ENCODE measurements at regions not wholly inside any gene's neighbourhood (a gene's known extent, or its start where the extent isn't known, plus 50 kb on each side); places are given as distances from the start of the nearest gene placed in this dataset.

GRCh38 chr2:193154076-193154475, 959.3 kb upstream of the TMEFF2 start:
- Histone ChIP-seq H3K9me3 (ENCODE audit: control insufficient read depth in 1 of 2, insufficient read depth in 1 of 2, low read depth in 1 of 2, low read length in 2 of 2) (no peaks in the 10 kb centered on the region), H4K20me1 (ENCODE audit: insufficient read depth) (no peaks in the 10 kb centered on the region), H3K4me1 (ENCODE audit: control insufficient read depth in 1 of 2, insufficient read depth in 2 of 2, low read length in 2 of 2) (no peaks in the 10 kb centered on the region), H3K36me3 (ENCODE audit: control insufficient read depth in 1 of 2, insufficient read depth in 2 of 2, low read length in 2 of 2) (no peaks in the 10 kb centered on the region), H3K4me2 (ENCODE audit: low read length) (no peak overlapping the region), H3K27ac (ENCODE audit: low read depth, low read length) (no peak overlapping the region), H3K9ac (ENCODE audit: low read length) (no peak overlapping the region), H2AFZ (ENCODE audit: low read depth, low read length, poor library complexity, severe bottlenecking) (no peak overlapping the region), H3K79me2 (ENCODE audit: insufficient read depth, low read length) (no peaks in the 10 kb centered on the region), H3K4me3 (replicated peaks in 1 of 2; ENCODE audit: low read depth in 1 of 2, low read length in 2 of 2) (no peak overlapping the region), H3K27me3 (ENCODE audit: insufficient read depth, low read length) (no peaks in the 10 kb centered on the region), H3K9me2 (ENCODE audit: insufficient read depth) (no peaks in the 10 kb centered on the region)
- POLR2A ChIA-PET = no interaction called here
- ATAC-seq (no peak), DNase-seq (ENCODE audit: low read depth, low spot score) (no peak)
- no TSS peak for BruUV-seq (replicated peaks)
- intact Hi-C loops (cut with micrococcal nuclease) = no loop called here
- RAD21 ChIA-PET (ENCODE audit: low non-redundant PET in 1 of 2, low total read pairs in 2 of 2, uncharacterized antibody in 2 of 2, unreplicated experiment in 2 of 2) = no interaction called here
- CTCF ChIA-PET = no interaction called here
- TF ChIP-seq ELF1 (IDR thresholded peaks at IDR 0.05; ENCODE audit: borderline replicate concordance, low read depth) = no peak
- TF ChIP-seq MAX (IDR thresholded peaks at IDR 0.05) = no peak
- TF ChIP-seq SRF (IDR thresholded peaks at IDR 0.05; ENCODE audit: low read depth) = no peak
- TF ChIP-seq RAD21 (IDR thresholded peaks at IDR 0.05; ENCODE audit: low read depth) = no peak
- TF ChIP-seq REST (IDR thresholded peaks at IDR 0.05; ENCODE audit: low read depth) = no peak
- TF ChIP-seq YY1 (IDR thresholded peaks at IDR 0.05; ENCODE audit: extremely low read depth, insufficient replicate concordance, low read depth, low read length) = no peak
- no peak for TF ChIP-seq EZH2phosphoT487 (IDR thresholded peaks at IDR 0.05; ENCODE audit: borderline replicate concordance)
- TF ChIP-seq JUND (IDR thresholded peaks at IDR 0.05) = no peak
- TF ChIP-seq EZH2 (IDR thresholded peaks at IDR 0.05) = no peak
- no peak for TF ChIP-seq ZFX (IDR thresholded peaks at IDR 0.05)
- TF ChIP-seq POLR2AphosphoS5 (IDR thresholded peaks at IDR 0.05; ENCODE audit: low read depth, low read length) = no peak
- no peak for TF ChIP-seq CTCF (IDR thresholded peaks at IDR 0.05 in 2 of 3, conservative IDR thresholded peaks at IDR 0.05 in 1 of 3; ENCODE audit: borderline replicate concordance in 1 of 3, insufficient read depth in 1 of 3, low read depth in 2 of 3, low read length in 2 of 3)
- TF ChIP-seq ZNF274 (IDR thresholded peaks at IDR 0.05; ENCODE audit: low read depth, low read length) = no peak

All from HCT116 (cell line).